Transverse colon (tissue), 4 donors: ENCODE measurements at regions not wholly inside any gene's neighbourhood (a gene's known extent, or its start where the extent isn't known, plus 50 kb on each side); places are given as distances from the start of the nearest gene placed in this dataset.

ENCODE experiments used
- DNase-seq: peaks from one replicate; pipeline ENCODE4 v3.0.0-alpha.2; 2019
- H3K27ac ChIP-seq, 4 donors: fragments of 200-600 bp; sonication (generic); 2 replicates each; pipeline ENCODE4 v1.5.1; 2016 to 2018; ENCODE audit warnings: inconsistent platforms in 4 of 4
- H3K27me3 ChIP-seq: fragments of 200-600 bp; sonication (generic); 2 replicates; pipeline ENCODE4 v1.5.1; 2017; ENCODE audit warnings: inconsistent platforms
- H3K36me3 ChIP-seq, 4 donors: fragments of 200-600 bp; sonication (generic); 2 replicates each; pipeline ENCODE4 v1.5.1; 2017 to 2019; ENCODE audit warnings: inconsistent platforms in 4 of 4
- H3K4me1 ChIP-seq, 4 donors: fragments of 200-600 bp; sonication (generic); 2 replicates each; pipeline ENCODE4 v1.5.1; 2017 to 2020; ENCODE audit warnings: inconsistent platforms in 4 of 4
- H3K4me3 ChIP-seq, 4 donors: fragments of 200-600 bp; sonication (generic); 1 replicate in 1 of 4; 2 replicates in 3 of 4; pipeline versions ENCODE4 v1.5.1 to v1.6.1; 2017 to 2019; ENCODE audit warnings: inconsistent platforms in 4 of 4
- H3K9me3 ChIP-seq, 2 donors: fragments of 200-600 bp; sonication (generic); 2 replicates each; pipeline ENCODE4 v1.5.1; 2017 to 2019; ENCODE audit warnings: inconsistent platforms in 2 of 2
- CTCF ChIP-seq, 5 experiments: fragments of 200-600 bp in 3 of 5; fragments of 450-650 bp in 2 of 5; sonication (generic) in 3 of 5; IDR thresholded peaks; 1 replicate in 2 of 5; 2 replicates in 3 of 5; pipeline ENCODE4 v1.5.1; 2016 to 2017; ENCODE audit warnings: antibody characterized with exemption in 5 of 5, inconsistent platforms in 3 of 5, mild to moderate bottlenecking in 2 of 5, moderate library complexity in 1 of 5
- EP300 ChIP-seq: sonication (generic); formaldehyde crosslinking; IDR thresholded peaks from one replicate; pipeline ENCODE4 v1.6.1; 2017; ENCODE audit warnings: antibody characterized with exemption, low read depth
- POLR2A ChIP-seq: fragments of 450-650 bp; IDR thresholded peaks from one replicate; pipeline ENCODE4 v1.6.1; 2016; ENCODE audit warnings: antibody characterized with exemption, mild to moderate bottlenecking, moderate library complexity
- POLR2AphosphoS5 ChIP-seq, 3 donors: sonication (generic); formaldehyde crosslinking; IDR thresholded peaks; one replicate each; pipeline ENCODE4 v1.6.1; 2016; ENCODE audit warnings: antibody characterized with exemption in 3 of 3
- WGBS, 2 donors: methylation state at CpG; one replicate each; pipeline ENCODE4 v1.1.5; 2018; ENCODE audit warnings: low coverage in 1 of 2; 5-methylcytosine and 5-hydroxymethylcytosine counted together
- in situ Hi-C, 4 donors: fragments of 200-750 bp; cut with MboI; loops; one replicate each; pipeline versions ENCODE4 v1.15.0 to v1.15.1; 2017; ENCODE audit warnings: low sequenced_read_pairs in 3 of 4, low pct_ligation_motif_present in 1 of 4, low pct_unique_long_range_greater_than_20kb in 1 of 4
- intact Hi-C: fragments of 100-400 bp; cut with DNase I; formaldehyde crosslinking; loops from one replicate; pipeline ENCODE4 v1.15.1; 2023; ENCODE audit warnings: low total_unique reads

DNA sequence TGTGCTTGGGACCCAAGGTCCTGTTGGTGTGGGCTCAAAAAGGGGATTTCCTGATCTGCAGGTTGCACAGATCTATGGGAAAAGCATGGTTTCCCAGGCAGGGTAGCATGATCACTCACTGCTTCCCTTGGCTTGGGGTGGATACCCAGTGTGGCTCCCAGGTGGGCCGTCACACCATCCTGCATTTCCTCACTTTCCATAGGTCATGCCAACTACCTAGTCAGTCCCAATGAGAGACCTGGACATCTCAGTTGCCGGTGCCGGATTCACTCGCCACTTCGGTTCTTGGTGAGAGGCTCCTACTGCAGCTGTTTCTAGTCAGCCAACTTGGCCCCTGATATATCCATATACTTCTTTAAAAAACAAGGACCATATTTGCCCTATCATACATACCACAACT lies 503.0 kb downstream of the PCDH17 start:
- H3K9me3 ChIP-seq, result no peaks in the 10 kb centered on the region

GRCh38 chr13:58142952-58143351 lies 511.4 kb downstream of the PCDH17 start:
- Histone ChIP-seq H3K27me3 (no peaks in the 10 kb centered on the region), H3K4me1 (no peaks in the 10 kb centered on the region), H3K4me3 (no peak overlapping the region), H3K9me3 (no peaks in the 10 kb centered on the region), H3K27ac (no peak overlapping the region), H3K36me3 (no peaks in the 10 kb centered on the region)
- WGBS, 2 donors, result 96 to 100% methylated on average over 1 of the region's 1 CpG
- intact Hi-C loops, result no loop called here
- in situ Hi-C loops, result no loop called here
- no peak for TF ChIP-seq EP300
- TF ChIP-seq POLR2A, result no peak
- no peak for TF ChIP-seq CTCF (IDR thresholded peaks at IDR 0.05)
- no peak for TF ChIP-seq POLR2AphosphoS5 (IDR thresholded peaks at IDR 0.05)
- no peak for DNase-seq

More for the DNA sequence above, 503.0 kb downstream of the PCDH17 start:
- in situ Hi-C loops (no loop called here), intact Hi-C loops (no loop called here)
- WGBS, 2 donors, result 92% methylated on average over 5 of the region's 5 CpGs; no CpG with 5 or more reads in 1 of the 2 donors
- Histone ChIP-seq H3K4me3 (no peak overlapping the region), H3K36me3 (no peaks in the 10 kb centered on the region), H3K27me3 (no peaks in the 10 kb centered on the region), H3K4me1 (no peaks in the 10 kb centered on the region), H3K27ac (no peak overlapping the region)
- no peak for DNase-seq
- TF ChIP-seq POLR2AphosphoS5 (IDR thresholded peaks at IDR 0.05) (no peak), CTCF (IDR thresholded peaks at IDR 0.05) (no peak)

GRCh38 chr13:58144616-58145015 lies 513.1 kb downstream of the PCDH17 start:
- in situ Hi-C loops, result no loop called here

GRCh38 chr13:58151452-58151851 lies 519.9 kb downstream of the PCDH17 start:
- no peak for DNase-seq
- in situ Hi-C loops, result no loop called here
- Histone ChIP-seq H3K36me3 (no peaks in the 10 kb centered on the region), H3K4me3 (no peak overlapping the region), H3K27ac (no peak overlapping the region), H3K9me3 (no peaks in the 10 kb centered on the region), H3K27me3 (no peaks in the 10 kb centered on the region), H3K4me1 (no peaks in the 10 kb centered on the region)
- TF ChIP-seq EP300 (no peak), POLR2A (no peak)
- intact Hi-C loops, result no loop called here
- WGBS, 2 donors, result 24 to 66% methylated on average over 2 of the region's 2 CpGs

More at GRCh38 chr13:58144616-58145015, 513.1 kb downstream of the PCDH17 start:
- Histone ChIP-seq H3K27ac (no peak overlapping the region), H3K27me3 (no peaks in the 10 kb centered on the region), H3K4me1 (no peaks in the 10 kb centered on the region), H3K36me3 (no peaks in the 10 kb centered on the region), H3K9me3 (no peaks in the 10 kb centered on the region), H3K4me3 (no peak overlapping the region)
- 76 to 80% methylated on average over 2 to 12 of the region's 12 CpGs for WGBS, 2 donors
- no peak for DNase-seq
- intact Hi-C loops, result no loop called here
- TF ChIP-seq EP300, result no peak
- TF ChIP-seq CTCF (IDR thresholded peaks at IDR 0.05), result no peak
- no peak for TF ChIP-seq POLR2AphosphoS5 (IDR thresholded peaks at IDR 0.05)
- TF ChIP-seq POLR2A, result no peak

- Histone ChIP-seq H3K9me3 (no peaks in the 10 kb centered on the region), H3K36me3 (no peaks in the 10 kb centered on the region), H3K27me3 (no peaks in the 10 kb centered on the region), H3K4me1 (no peaks in the 10 kb centered on the region), H3K27ac (no peak overlapping the region), H3K4me3 (no peak overlapping the region)
- intact Hi-C loops (no loop called here), in situ Hi-C loops (no loop called here)
- no peak for DNase-seq
- no peak for TF ChIP-seq POLR2AphosphoS5 (IDR thresholded peaks at IDR 0.05)
- no peak for TF ChIP-seq EP300
- no peak for TF ChIP-seq POLR2A
- TF ChIP-seq CTCF (IDR thresholded peaks at IDR 0.05), result no peak
Observed at GRCh38 chr13:58160980-58161379, 529.4 kb downstream of the PCDH17 start.
